ENCODE measurements at regions not wholly inside any gene's neighbourhood (a gene's known extent, or its start where the extent isn't known, plus 50 kb on each side); places are given as distances from the start of the nearest gene placed in this dataset.

DNA sequence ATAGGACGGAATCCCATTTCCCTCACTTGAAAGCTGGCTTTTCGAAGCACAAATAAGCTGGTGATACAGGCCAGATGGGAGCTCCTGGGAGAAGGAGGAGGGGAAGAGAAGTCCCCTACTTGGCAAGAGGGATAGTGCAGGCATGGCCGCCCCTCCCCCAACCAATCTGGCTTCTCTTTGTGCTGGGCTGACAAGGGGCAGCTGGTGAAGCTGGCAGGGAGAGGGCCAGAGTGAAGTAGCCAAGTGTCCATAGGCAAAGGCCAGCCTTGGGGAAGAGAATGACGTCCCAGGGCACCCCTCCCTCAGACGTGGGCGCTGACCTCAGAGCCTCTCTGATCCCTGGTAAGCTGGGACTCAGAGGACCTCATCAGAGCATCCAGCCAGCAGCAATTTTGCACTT, 78.7 kb upstream of the GRAMD1B start:
- TF ChIP-seq, protein P1, sequence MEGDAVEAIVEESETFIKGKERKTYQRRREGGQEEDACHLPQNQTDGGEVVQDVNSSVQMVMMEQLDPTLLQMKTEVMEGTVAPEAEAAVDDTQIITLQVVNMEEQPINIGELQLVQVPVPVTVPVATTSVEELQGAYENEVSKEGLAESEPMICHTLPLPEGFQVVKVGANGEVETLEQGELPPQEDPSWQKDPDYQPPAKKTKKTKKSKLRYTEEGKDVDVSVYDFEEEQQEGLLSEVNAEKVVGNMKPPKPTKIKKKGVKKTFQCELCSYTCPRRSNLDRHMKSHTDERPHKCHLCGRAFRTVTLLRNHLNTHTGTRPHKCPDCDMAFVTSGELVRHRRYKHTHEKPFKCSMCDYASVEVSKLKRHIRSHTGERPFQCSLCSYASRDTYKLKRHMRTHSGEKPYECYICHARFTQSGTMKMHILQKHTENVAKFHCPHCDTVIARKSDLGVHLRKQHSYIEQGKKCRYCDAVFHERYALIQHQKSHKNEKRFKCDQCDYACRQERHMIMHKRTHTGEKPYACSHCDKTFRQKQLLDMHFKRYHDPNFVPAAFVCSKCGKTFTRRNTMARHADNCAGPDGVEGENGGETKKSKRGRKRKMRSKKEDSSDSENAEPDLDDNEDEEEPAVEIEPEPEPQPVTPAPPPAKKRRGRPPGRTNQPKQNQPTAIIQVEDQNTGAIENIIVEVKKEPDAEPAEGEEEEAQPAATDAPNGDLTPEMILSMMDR (IDR thresholded peaks at IDR 0.05) = no peak
- TF ChIP-seq POLR2A (IDR thresholded peaks at IDR 0.05) (no peak), POLR2AphosphoS5 (IDR thresholded peaks at IDR 0.05) (no peak)

All from stomach (tissue), 4 donors.